HepG2 (cell line): ENCODE measurements at regions not wholly inside any gene's neighbourhood (a gene's known extent, or its start where the extent isn't known, plus 50 kb on each side); places are given as distances from the start of the nearest gene placed in this dataset.
"Not testable (repeated sequence)": the region's sequence is repeated elsewhere in the genome, so short reads cannot be mapped to it uniquely, and the experiment has no call there.

Source experiments
- ATAC-seq: fragments of 200-7000 bp; cut with Tn5 transposase; 3 replicates; pipeline ENCODE4 v1.9.1; 2020; ENCODE audit warnings: mild to moderate bottlenecking, moderate library complexity
- BruUV-seq: library from RNA; stranded (reverse); fragments of 400-500 nt; replicated peaks from 2 replicates; lab custom pipeline; 2021; lab: Mats Ljungman, UMichigan
- CTCF ChIA-PET: fragments of 300-600 bp; formaldehyde crosslinking; extraction: SDS; loops from one replicate; lab custom pipeline; 2021; ENCODE audit warnings: low total read pairs, inconsistent platforms, low intra/inter-chr PET ratio; lab: Yijun Ruan, JAX
- POLR2A ChIA-PET: fragments of 350-600 bp; sonication (Branson Sonifier 250); formaldehyde crosslinking; loops from one replicate; lab custom pipeline; 2020; ENCODE audit warnings: antibody characterized with exemption, inconsistent platforms; lab: Yijun Ruan, JAX
- DNase-seq: peaks from one replicate; pipeline ENCODE4 v3.0.0-alpha.2; 2015; ENCODE audit warnings: low spot score
- FAIRE-seq: peaks from 3 replicates; lab custom pipeline; 2011; peaks lifted over from hg19 to GRCh38; lab: Jason Lieb, UNC
- H2AFZ ChIP-seq: one replicate; pipeline ENCODE4 v1.6.1; 2011; ENCODE audit warnings: low read length, inconsistent platforms
- H3K27ac ChIP-seq: fragments of 300-600 bp; 3 replicates; pipeline ENCODE4 v1.8.0; 2011; ENCODE audit warnings: mixed run types, mild to moderate bottlenecking, mixed read lengths, low read length, inconsistent platforms; ENCODE audit not compliant: insufficient read depth; ENCODE audit errors: extremely low read length
- H3K27me3 ChIP-seq, 2 experiments: fragments of 200-600 bp in 1 of 2; 2 replicates in 1 of 2; 3 replicates in 1 of 2; pipeline versions ENCODE4 v1.6.0 to v1.8.0; 2011; ENCODE audit warnings: low read length in 2 of 2, mild to moderate bottlenecking in 2 of 2, moderate library complexity in 2 of 2, inconsistent platforms in 1 of 2; ENCODE audit not compliant: insufficient read depth in 2 of 2, control insufficient read depth in 1 of 2
- H3K36me3 ChIP-seq, 2 experiments: fragments of 200-600 bp in 1 of 2; replicated peaks in 1 of 2; 2 replicates in 1 of 2; 3 replicates in 1 of 2; pipeline versions ENCODE4 v1.5.1 to v1.8.0; 2011; ENCODE audit warnings: low read length in 2 of 2, inconsistent platforms in 1 of 2; ENCODE audit not compliant: insufficient read depth in 2 of 2, control insufficient read depth in 1 of 2
- H3K4me1 ChIP-seq: 2 replicates; pipeline ENCODE4 v1.5.1; 2012; ENCODE audit warnings: low read length, inconsistent platforms; ENCODE audit not compliant: insufficient read depth
- H3K4me2 ChIP-seq: 2 replicates; pipeline ENCODE4 v1.6.0; 2011; ENCODE audit warnings: low read depth, low read length, inconsistent platforms
- H3K4me3 ChIP-seq, 3 experiments: fragments of 200-600 bp in 1 of 3; sonication (generic), shearing (Covaris generic) in 1 of 3; replicated peaks in 1 of 3; 2 replicates each; pipeline ENCODE4 v1.5.1; 2011 to 2016; ENCODE audit warnings: low read length in 3 of 3, inconsistent platforms in 2 of 3, low read depth in 2 of 3, mild to moderate bottlenecking in 2 of 3, control low read depth in 1 of 3, mixed read lengths in 1 of 3; ENCODE audit not compliant: insufficient read depth in 1 of 3
- H3K79me2 ChIP-seq: one replicate; pipeline ENCODE4 v1.6.1; 2011; ENCODE audit warnings: low read length, inconsistent platforms; ENCODE audit not compliant: insufficient read depth
- H3K9ac ChIP-seq: 2 replicates; pipeline ENCODE4 v1.6.0; 2011; ENCODE audit warnings: mild to moderate bottlenecking, low read depth, low read length, inconsistent platforms; ENCODE audit not compliant: insufficient read depth
- H3K9me3 ChIP-seq: 2 replicates; pipeline ENCODE4 v1.5.1; 2012; ENCODE audit warnings: mild to moderate bottlenecking, low read length
- H4K20me1 ChIP-seq: 2 replicates; pipeline ENCODE4 v1.6.0; 2011; ENCODE audit warnings: inconsistent platforms, mild to moderate bottlenecking, low read length, moderate library complexity; ENCODE audit not compliant: insufficient read depth
- CEBPB ChIP-seq: IDR thresholded peaks from 2 replicates; pipeline ENCODE4 v1.6.1; 2011; ENCODE audit warnings: low read depth, low read length, improper control_type of control experiment, borderline replicate concordance
- ELF4 ChIP-seq: sonication (generic); formaldehyde crosslinking; IDR thresholded peaks from 2 replicates; pipeline ENCODE4 v1.5.0; 2020; ENCODE audit warnings: missing genetic modification reagents, mild to moderate bottlenecking, moderate library complexity, borderline replicate concordance
- PTBP1 ChIP-seq: fragments of 200-400 bp; formaldehyde crosslinking; IDR thresholded peaks from 2 replicates; pipeline ENCODE4 v1.6.1; 2018; ENCODE audit warnings: low read length, low read depth; ENCODE audit not compliant: poor library complexity, severe bottlenecking
- whole genome bisulfite sequencing: methylation state at CpG from one replicate; pipeline ENCODE4 v1.1.6; 2017; ENCODE audit warnings: low lambda C conversion rate; 5-methylcytosine and 5-hydroxymethylcytosine counted together
- in situ Hi-C: cut with HindIII; loops from 2 replicates; pipeline ENCODE4 v1.10.0; 2017; ENCODE audit warnings: low pct_unique_long_range_greater_than_20kb; ENCODE audit not compliant: extremely low pct_ligation_motif_present
- intact Hi-C: fragments of 100-400 bp; cut with micrococcal nuclease; formaldehyde crosslinking; loops from one replicate; pipeline ENCODE4 v1.10.0; 2022; ENCODE audit not compliant: unreplicated experiment
- TF ChIP-seq, protein P1 (sequence below): sonication (generic); formaldehyde crosslinking; IDR thresholded peaks from one replicate; pipeline ENCODE4 v1.5.1; 2020; ENCODE audit warnings: mild to moderate bottlenecking, missing genetic modification reagents; ENCODE audit errors: not compliant biosample characterization

DNA sequence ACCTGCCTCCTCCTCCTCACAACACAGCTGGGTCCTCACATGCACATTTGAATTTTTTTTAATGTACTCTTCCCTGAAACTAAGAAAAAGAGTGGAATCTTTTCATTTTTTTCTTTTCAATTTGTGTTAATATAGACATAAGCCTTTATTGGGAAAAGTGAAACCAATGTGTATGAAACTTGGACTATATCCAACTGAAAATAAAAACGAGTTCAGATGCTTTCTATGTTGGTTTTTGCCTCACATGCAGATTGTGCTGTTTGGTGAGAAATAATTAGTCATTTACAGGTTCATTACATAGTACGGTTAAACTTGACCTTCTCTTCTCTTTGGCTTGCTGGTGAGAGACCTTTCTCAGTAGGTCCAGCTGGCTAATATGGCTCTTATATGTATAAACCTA, 515.2 kb upstream of the FANCL start:
- no peaks in the 10 kb centered on the region for H3K79me2 ChIP-seq
- DNase-seq (no peak), ATAC-seq (no peak), FAIRE-seq (no peak)
- H3K9ac ChIP-seq = no peak overlapping the region
- H3K4me2 ChIP-seq = no peak overlapping the region
- intact Hi-C loops (no loop called here), in situ Hi-C loops (loop anchor here (25.0 kb wide), 1 partner anchor 1831 kb away; no protein-coding TSS in a partner anchor)
- H3K27ac ChIP-seq = no peak overlapping the region
- no peak overlapping the region for H3K4me3 ChIP-seq
- TF ChIP-seq, protein P1, sequence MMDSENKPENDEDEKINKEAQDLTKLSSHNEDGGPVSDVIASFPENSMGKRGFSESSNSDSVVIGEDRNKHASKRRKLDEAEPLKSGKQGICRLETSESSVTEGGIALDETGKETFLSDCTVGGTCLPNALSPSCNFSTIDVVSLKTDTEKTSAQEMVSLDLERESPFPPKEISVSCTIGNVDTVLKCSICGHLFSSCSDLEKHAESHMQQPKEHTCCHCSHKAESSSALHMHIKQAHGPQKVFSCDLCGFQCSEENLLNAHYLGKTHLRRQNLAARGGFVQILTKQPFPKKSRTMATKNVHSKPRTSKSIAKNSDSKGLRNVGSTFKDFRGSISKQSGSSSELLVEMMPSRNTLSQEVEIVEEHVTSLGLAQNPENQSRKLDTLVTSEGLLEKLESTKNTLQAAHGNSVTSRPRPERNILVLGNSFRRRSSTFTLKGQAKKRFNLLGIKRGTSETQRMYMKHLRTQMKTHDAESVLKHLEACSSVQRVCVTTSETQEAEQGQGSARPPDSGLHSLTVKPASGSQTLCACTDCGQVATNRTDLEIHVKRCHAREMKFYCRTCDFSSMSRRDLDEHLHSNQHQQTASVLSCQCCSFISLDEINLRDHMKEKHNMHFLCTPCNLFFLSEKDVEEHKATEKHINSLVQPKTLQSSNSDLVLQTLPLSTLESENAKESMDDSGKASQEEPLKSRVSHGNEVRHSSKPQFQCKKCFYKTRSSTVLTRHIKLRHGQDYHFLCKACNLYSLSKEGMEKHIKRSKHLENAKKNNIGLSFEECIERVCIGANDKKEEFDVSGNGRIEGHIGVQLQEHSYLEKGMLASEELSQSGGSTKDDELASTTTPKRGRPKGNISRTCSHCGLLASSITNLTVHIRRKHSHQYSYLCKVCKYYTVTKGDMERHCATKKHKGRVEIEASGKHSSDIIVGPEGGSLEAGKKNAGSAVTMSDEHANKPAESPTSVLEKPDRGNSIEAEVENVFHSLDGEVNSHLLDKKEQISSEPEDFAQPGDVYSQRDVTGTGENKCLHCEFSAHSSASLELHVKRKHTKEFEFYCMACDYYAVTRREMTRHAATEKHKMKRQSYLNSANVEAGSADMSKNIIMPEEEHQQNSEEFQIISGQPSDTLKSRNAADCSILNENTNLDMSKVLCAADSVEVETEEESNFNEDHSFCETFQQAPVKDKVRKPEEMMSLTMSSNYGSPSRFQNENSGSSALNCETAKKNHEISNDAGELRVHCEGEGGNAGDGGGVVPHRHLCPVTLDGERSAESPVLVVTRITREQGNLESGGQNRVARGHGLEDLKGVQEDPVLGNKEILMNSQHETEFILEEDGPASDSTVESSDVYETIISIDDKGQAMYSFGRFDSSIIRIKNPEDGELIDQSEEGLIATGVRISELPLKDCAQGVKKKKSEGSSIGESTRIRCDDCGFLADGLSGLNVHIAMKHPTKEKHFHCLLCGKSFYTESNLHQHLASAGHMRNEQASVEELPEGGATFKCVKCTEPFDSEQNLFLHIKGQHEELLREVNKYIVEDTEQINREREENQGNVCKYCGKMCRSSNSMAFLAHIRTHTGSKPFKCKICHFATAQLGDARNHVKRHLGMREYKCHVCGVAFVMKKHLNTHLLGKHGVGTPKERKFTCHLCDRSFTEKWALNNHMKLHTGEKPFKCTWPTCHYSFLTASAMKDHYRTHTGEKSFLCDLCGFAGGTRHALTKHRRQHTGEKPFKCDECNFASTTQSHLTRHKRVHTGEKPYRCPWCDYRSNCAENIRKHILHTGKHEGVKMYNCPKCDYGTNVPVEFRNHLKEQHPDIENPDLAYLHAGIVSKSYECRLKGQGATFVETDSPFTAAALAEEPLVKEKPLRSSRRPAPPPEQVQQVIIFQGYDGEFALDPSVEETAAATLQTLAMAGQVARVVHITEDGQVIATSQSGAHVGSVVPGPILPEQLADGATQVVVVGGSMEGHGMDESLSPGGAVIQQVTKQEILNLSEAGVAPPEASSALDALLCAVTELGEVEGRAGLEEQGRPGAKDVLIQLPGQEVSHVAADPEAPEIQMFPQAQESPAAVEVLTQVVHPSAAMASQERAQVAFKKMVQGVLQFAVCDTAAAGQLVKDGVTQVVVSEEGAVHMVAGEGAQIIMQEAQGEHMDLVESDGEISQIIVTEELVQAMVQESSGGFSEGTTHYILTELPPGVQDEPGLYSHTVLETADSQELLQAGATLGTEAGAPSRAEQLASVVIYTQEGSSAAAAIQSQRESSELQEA = no peak
- TF ChIP-seq ELF4 = no peak
- TF ChIP-seq PTBP1 = no peak
- no peak for TF ChIP-seq CEBPB
- no peaks in the 10 kb centered on the region for H3K4me1 ChIP-seq
- H4K20me1 ChIP-seq = no peaks in the 10 kb centered on the region
- H3K27me3 ChIP-seq = no peaks in the 10 kb centered on the region
- H3K36me3 ChIP-seq = no peaks in the 10 kb centered on the region
- no TSS peak for BruUV-seq
- peaks cover 13% of the 10 kb centered on the region; the same call in 1 of the 2 replicates for H3K9me3 ChIP-seq
- ChIA-PET POLR2A (no interaction called here), CTCF (no interaction called here)
- H2AFZ ChIP-seq = no peak overlapping the region
- 2% methylated on average over 2 of the region's 2 CpGs for WGBS

DNA sequence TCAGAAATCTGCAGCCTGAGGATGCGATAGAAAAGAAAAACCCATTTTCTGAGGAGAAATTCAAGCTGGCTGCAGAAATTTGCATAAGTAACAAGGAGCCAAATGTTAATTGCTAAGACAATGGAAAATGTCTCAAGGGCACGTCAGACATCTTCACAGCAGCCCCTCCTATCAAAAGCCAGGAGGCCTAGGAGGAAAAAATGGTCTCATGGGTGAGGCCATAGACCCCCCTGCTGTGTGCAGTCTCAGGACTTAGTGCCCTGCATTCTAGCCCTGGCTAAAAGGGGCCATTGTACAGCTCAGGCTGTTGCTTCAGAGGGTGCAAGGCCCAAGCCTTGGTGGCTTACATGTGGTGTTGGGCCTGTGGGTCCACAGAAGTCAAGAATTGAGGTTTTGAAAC, 511.4 kb upstream of the FANCL start:
- FAIRE-seq, H3K27ac ChIP-seq, H2AFZ ChIP-seq, BruUV-seq, H3K27me3 ChIP-seq, H3K4me3 ChIP-seq, ATAC-seq, H3K4me1 ChIP-seq, DNase-seq, intact Hi-C loops, H3K79me2 ChIP-seq, H3K36me3 ChIP-seq, POLR2A ChIA-PET, CTCF ChIA-PET, H4K20me1 ChIP-seq, H3K9ac ChIP-seq, H3K4me2 ChIP-seq: not testable (repeated sequence)
- 15% methylated on average over 2 of the region's 2 CpGs for WGBS
- in situ Hi-C loops = loop anchor here (25.0 kb wide), 1 partner anchor 1835 kb away; no protein-coding TSS in a partner anchor
- peaks cover 13% of the 10 kb centered on the region; the same call in 1 of the 2 replicates for H3K9me3 ChIP-seq
